ENCODE measurements at regions not wholly inside any gene's neighbourhood (a gene's known extent, or its start where the extent isn't known, plus 50 kb on each side); places are given as distances from the start of the nearest gene placed in this dataset.

DNA sequence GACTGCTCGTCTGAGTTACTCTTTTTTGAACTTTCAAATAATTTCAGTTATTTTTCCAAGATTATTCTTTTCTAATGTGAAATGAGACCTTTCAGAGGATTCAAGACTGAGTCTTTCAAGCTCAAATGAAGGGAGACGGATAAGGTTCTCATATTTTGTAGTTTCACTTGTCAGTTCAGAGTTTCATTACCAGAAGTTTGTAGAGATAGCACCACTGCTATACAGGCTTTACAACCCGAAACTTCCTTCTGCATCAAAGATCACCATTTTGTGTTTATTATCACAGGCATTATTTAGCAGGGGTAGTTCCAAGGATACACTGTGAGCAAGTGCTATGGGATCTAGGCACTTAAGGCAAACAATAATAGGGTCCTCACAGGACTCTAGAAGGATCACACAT, 74.7 kb upstream of the EPHA7 start:
- DNase-seq (ENCODE audit: low read depth, low spot score) (no peak), ATAC-seq (no peak)
- no peaks in the 10 kb centered on the region for H4K20me1 ChIP-seq (ENCODE audit: insufficient read depth)
- no peaks in the 10 kb centered on the region for H3K4me1 ChIP-seq (ENCODE audit: control insufficient read depth in 1 of 2, insufficient read depth in 2 of 2, low read length in 2 of 2)
- H3K27ac ChIP-seq (ENCODE audit: low read depth, low read length) = no peak overlapping the region
- H3K4me2 ChIP-seq (ENCODE audit: low read length) = no peak overlapping the region
- BruUV-seq (replicated peaks) = no TSS peak
- H3K36me3 ChIP-seq (ENCODE audit: control insufficient read depth in 1 of 2, insufficient read depth in 2 of 2, low read length in 2 of 2) = no peaks in the 10 kb centered on the region
- H3K79me2 ChIP-seq (ENCODE audit: insufficient read depth, low read length) = no peaks in the 10 kb centered on the region
- intact Hi-C loops (cut with micrococcal nuclease) = no loop called here
- H3K9me3 ChIP-seq (ENCODE audit: control insufficient read depth in 1 of 2, insufficient read depth in 1 of 2, low read depth in 1 of 2, low read length in 2 of 2) = peaks cover 3 to 8% of the 10 kb centered on the region in 2 experiments; a peak in 1 of 4 replicates
- H3K9me2 ChIP-seq (ENCODE audit: insufficient read depth) = no peaks in the 10 kb centered on the region
- ChIA-PET CTCF (no interaction called here), POLR2A (no interaction called here), RAD21 (ENCODE audit: low non-redundant PET in 1 of 2, low total read pairs in 2 of 2, uncharacterized antibody in 2 of 2, unreplicated experiment in 2 of 2) (no interaction called here)
- TF ChIP-seq RAD21 (IDR thresholded peaks at IDR 0.05; ENCODE audit: low read depth) = no peak
- no peak for TF ChIP-seq POLR2AphosphoS5 (IDR thresholded peaks at IDR 0.05; ENCODE audit: low read depth, low read length)
- TF ChIP-seq, protein P1, sequence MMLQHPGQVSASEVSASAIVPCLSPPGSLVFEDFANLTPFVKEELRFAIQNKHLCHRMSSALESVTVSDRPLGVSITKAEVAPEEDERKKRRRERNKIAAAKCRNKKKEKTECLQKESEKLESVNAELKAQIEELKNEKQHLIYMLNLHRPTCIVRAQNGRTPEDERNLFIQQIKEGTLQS (IDR thresholded peaks at IDR 0.05) = no peak
- TF ChIP-seq SIN3A (IDR thresholded peaks at IDR 0.05; ENCODE audit: low read depth) = no peak
- no peak for TF ChIP-seq ZFX (IDR thresholded peaks at IDR 0.05)
- TF ChIP-seq JUND (IDR thresholded peaks at IDR 0.05) = no peak
- TF ChIP-seq SRF (IDR thresholded peaks at IDR 0.05; ENCODE audit: low read depth) = no peak
- TF ChIP-seq ZBTB33 (IDR thresholded peaks at IDR 0.05; ENCODE audit: extremely low read depth, insufficient replicate concordance, low read length) = no peak
- no peak for TF ChIP-seq TCF7L2 (IDR thresholded peaks at IDR 0.05; ENCODE audit: borderline replicate concordance, extremely low read depth, insufficient read depth, insufficient read length)
- no peak for TF ChIP-seq REST (IDR thresholded peaks at IDR 0.05; ENCODE audit: low read depth)
- no peak for TF ChIP-seq EZH2 (IDR thresholded peaks at IDR 0.05)
- no peak for TF ChIP-seq CEBPB (IDR thresholded peaks at IDR 0.05; ENCODE audit: low read depth)
- no peak for TF ChIP-seq EGR1 (IDR thresholded peaks at IDR 0.05; ENCODE audit: low read depth)
- TF ChIP-seq, protein P2, sequence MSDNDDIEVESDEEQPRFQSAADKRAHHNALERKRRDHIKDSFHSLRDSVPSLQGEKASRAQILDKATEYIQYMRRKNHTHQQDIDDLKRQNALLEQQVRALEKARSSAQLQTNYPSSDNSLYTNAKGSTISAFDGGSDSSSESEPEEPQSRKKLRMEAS (IDR thresholded peaks at IDR 0.05) = no peak
- TF ChIP-seq CBX3 (IDR thresholded peaks at IDR 0.05; ENCODE audit: low read depth) = no peak
- TF ChIP-seq YY1 (IDR thresholded peaks at IDR 0.05; ENCODE audit: extremely low read depth, insufficient replicate concordance, low read depth, low read length) = no peak
- TF ChIP-seq CTCF (IDR thresholded peaks at IDR 0.05 in 2 of 3, conservative IDR thresholded peaks at IDR 0.05 in 1 of 3; ENCODE audit: borderline replicate concordance in 1 of 3, insufficient read depth in 1 of 3, low read depth in 2 of 3, low read length in 2 of 3) = no peak
- TF ChIP-seq ELF1 (IDR thresholded peaks at IDR 0.05; ENCODE audit: borderline replicate concordance, low read depth) = no peak
- no peak overlapping the region for H2AFZ ChIP-seq (ENCODE audit: low read depth, low read length, poor library complexity, severe bottlenecking)
- no peak overlapping the region for H3K4me3 ChIP-seq (replicated peaks in 1 of 2; ENCODE audit: low read depth in 1 of 2, low read length in 2 of 2)
- no peaks in the 10 kb centered on the region for H3K27me3 ChIP-seq (ENCODE audit: insufficient read depth, low read length)
- H3K9ac ChIP-seq (ENCODE audit: low read length) = no peak overlapping the region

Data from HCT116 (cell line).